ENCODE measurements at regions not wholly inside any gene's neighbourhood (a gene's known extent, or its start where the extent isn't known, plus 50 kb on each side); places are given as distances from the start of the nearest gene placed in this dataset.
"Not testable (repeated sequence)": the region's sequence is repeated elsewhere in the genome, so short reads cannot be mapped to it uniquely, and the experiment has no call there.

GRCh38 chr3:95565502-95565901, 1248.9 kb upstream of the EPHA6 start:
- DNase-seq: no peak

DNA sequence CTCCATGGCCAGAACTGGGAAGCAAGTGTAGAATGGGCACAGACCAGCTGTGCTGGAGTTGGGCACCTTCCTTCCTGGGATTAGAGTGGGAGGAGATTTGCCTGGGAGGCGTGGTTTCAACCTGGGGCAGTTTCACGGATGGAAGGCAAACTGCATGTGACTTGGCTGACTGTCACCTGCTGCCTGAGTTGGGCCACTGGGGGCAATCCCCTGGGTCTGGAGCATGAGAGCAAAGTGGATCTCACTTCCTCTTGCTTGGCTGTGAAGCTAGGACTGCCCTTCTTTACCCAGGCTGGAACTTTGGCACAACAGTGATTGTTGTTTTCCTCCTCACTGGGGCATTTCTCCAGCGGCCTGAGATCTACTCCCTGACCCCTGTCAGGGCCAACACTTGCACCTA, 1247.0 kb upstream of the EPHA6 start:
- DNase-seq: no peak

DNA sequence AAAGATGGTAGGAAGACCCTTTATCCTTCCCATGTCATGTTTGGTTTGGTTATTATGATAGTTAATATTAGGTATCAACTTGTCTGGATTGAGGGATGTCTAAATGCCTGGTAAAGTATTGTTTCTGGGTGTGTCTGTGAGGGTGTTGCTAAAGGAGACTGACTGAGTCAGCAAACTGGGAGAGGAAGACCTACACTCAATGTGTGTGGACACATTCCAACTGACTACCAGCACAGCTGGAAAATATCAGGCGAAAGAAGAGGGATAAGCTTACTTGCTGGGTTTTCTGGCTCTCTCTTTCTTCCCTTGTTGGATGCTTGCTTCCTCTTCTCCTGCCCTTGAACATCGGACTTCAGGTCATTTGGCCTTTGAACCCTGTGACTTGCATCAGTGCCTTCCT, 1227.6 kb upstream of the EPHA6 start:
- no peak for DNase-seq

GRCh38 chr3:95587641-95588040, 1226.8 kb upstream of the EPHA6 start:
- DNase-seq: not testable (repeated sequence)

- DNase-seq: no peak
These were observed 1225.9 kb upstream of the EPHA6 start for GRCh38 chr3:95588473-95588872.

- DNase-seq: no peak
These were observed 1218.8 kb upstream of the EPHA6 start for GRCh38 chr3:95595416-95596075.

- no peak for DNase-seq
These were observed 1206.5 kb upstream of the EPHA6 start for GRCh38 chr3:95607926-95608325.

DNA sequence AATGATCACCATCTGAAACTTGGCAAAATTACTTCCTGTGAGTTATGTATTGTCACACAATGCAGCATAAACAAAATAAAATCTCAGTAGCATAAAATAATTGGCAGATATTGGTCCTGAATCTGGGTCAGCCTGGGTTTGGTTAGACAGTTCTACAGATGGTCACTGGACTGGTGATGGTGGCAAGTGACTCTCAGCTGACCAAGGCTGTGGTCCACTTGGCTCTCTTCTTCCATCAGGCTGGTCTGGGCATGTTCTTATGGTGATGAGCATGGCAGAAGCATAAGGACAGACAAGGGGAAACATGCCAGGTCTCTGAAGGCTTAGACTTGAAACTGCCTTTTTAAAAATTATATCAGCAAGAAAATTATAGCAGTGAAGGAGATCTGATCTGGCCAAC, 1205.0 kb upstream of the EPHA6 start:
- DNase-seq: no peak

- no peak for DNase-seq
These were observed 1201.8 kb upstream of the EPHA6 start for GRCh38 chr3:95612611-95613010.

DNA sequence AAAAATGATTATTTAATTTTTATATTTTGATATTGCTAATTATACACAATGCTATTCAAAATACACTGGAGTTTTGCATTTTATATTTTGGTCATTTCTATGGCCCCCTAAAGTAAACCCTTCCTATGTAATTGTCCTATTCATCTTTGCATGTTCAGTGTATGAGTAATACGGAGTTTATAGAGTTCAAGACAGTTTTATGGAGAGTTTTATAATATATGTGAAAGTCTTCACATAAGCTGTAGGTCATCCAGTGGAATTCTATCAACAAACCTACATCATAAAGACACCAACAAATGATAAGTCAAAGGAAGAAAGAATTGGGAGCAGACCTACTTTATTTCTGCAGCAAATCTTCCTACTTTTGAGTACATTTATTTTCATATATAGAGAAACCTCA, 1200.4 kb upstream of the EPHA6 start:
- no peak for DNase-seq

- DNase-seq: no peak
These were observed 1198.6 kb upstream of the EPHA6 start for GRCh38 chr3:95615592-95616310.

GRCh38 chr3:95626107-95626506, 1188.3 kb upstream of the EPHA6 start:
- no peak for DNase-seq

DNA sequence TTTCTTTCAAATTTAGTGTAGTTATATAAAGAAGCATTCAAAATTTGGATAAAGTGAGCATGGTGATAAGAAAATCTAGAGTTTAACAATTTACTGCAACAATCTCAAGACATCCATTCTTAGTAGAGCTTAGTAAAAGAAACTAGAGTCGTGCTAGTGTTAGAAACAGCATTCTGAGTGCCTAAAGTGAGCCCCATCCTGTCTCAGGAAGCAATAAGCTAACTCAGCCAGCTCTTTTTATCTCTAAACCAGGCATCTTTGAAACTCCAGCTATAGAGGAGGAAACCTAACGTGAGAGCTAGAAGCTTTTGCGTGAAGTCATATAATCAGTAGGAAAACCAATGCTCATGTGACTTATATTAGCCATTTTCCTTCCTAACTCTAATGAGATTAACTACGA, 1187.1 kb upstream of the EPHA6 start:
- DNase-seq: no peak

DNA sequence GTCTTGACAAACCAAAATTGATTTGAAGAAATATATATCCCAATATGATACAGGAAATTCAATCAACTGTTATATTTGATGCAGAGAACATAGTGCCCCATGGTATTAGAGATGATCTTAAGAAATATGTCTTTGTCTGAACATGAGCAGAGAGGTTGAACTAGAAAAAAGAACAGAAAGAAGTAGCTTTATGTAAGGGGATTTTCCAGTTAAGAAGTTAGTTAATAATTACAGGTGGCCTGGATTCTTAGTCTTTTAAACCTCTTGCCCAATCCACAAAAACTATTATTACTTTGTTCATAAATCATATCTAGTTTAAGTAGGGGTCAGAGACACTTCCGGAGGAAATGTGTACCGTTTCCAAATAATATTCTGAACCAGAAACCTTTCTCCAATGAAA, 1186.7 kb upstream of the EPHA6 start:
- no peak for DNase-seq

GRCh38 chr3:95629802-95630201, 1184.6 kb upstream of the EPHA6 start:
- no peak for DNase-seq

DNA sequence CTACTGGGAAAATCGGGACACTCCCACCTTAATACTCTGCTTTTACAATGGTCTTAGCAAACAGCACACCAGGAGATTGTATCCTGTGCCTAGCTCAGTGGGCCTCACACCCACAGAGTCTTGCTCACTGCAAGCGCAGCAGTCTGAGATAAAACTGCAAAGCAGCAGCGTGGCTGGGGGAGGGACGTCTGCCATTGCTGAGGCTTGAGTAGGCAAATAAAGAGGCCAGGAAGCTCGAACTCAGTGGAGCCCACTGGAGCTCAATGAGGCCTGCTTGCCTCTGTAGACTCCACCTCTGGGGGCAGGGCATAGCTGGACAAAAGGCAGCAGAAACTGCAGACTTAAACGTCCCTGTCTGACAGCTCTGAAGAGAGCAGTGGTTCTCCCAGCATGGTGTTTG, 1169.1 kb upstream of the EPHA6 start:
- no peak for DNase-seq

GRCh38 chr3:95654570-95655362, 1159.6 kb upstream of the EPHA6 start:
- DNase-seq: no peak

DNA sequence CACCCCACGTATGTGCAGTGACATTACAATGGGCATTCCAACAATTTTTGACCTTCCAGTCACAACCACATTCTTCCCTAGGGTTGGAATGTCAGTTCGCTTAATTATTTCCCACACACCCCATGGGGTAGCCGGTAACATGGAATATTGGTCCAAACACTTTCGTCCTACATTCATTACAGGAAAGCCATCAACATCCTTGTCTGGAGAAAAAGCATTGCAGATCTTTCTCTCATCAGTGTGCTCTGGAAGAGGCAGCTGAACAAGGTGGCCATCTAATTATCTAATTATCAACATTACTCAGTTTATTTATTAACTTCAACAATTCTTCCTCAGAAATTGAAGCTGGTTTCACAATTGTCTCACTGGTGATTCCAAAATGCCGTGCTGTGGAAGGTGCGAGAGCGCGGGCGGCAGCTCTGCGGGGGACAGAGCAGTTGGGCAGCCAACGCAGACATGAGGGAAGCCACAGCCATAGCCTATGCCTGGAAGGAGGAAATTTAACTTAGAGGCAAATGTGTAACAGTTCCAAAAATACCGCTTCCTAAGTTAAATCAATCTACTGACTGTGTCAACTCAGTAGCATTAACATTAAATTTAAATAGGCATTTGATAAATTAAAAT, 1158.9 kb upstream of the EPHA6 start:
- no peak for DNase-seq

DNA sequence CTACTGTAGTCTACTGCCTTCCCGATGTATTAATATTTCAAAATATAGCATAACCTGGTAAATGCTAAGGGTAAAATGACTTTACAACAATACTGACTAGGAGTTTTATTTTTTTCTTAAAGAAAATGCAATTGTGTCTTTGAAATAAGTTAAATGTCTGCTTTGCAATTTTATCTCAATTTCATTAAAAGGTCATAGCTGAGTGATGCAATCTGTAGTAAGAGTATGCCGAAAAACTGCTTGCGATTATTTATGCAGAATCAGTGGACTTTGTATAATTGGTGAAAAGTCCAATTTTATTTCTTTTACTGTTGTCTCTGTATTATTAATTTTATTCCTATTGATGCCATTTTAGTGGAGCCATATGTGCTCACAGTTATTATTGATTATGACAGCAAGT, 1143.6 kb upstream of the EPHA6 start:
- DNase-seq: no peak

GRCh38 chr3:95673215-95673614, 1141.2 kb upstream of the EPHA6 start:
- DNase-seq: no peak

DNA sequence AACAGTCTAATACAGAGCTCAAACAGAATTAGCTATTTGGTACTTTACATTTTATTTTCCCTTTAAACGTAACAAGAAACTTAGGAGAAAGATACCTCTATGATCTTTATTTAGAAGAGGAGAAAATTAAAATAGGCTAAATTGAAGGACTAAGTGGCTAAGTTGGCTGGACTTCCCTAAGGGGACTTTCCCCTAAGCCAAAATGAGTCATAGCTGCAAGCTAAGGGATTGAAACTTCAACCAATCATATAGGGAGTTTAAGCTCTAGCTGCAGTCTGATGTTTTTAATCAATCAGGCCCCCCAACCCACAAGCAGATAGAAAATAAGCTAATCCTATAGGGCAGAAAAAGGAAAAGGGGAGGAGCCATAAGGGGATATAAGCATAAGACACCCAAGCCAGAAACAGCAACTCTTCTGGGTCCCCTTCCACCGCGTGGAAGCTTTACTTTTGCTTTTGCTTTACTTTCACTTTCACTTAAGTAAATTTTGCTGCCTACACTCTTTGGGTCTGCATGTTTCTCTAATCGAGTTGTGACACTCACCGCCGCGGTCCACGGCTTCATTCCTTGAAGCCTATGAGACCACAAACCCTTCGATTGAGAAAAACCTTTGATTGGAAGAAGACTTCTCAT, 1108.5 kb upstream of the EPHA6 start:
- DNase-seq: peak; percentile 34

DNA sequence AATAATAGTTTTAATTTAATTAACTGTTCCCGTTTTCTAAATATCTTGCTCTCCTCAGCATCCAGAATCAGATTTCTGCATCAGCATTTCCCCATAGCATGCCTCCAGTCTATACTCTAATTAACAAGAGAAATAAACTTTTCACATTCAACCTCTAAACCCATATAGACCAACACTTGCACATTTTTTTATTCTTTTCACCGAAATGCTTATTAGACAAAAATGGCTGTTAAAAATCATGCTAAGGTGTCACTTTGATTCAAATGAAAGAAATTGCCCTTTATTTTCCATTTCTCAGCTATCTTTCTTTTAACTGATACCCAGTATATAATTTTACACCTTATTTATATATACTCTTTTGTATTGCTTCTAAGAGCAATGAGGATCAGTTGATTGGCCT, 1107.1 kb upstream of the EPHA6 start:
- no peak for DNase-seq

- no peak for DNase-seq
These were observed 1103.7 kb upstream of the EPHA6 start for GRCh38 chr3:95710684-95711083.

Measured in RPMI8226 (cell line).